Astrocyte (in vitro differentiated cells and primary cell): ENCODE measurements at regions not wholly inside any gene's neighbourhood (a gene's known extent, or its start where the extent isn't known, plus 50 kb on each side); places are given as distances from the start of the nearest gene placed in this dataset.

ENCODE experiments used
- CTCF ChIP-seq: IDR thresholded peaks from 2 replicates; pipeline ENCODE4 v1.5.1; 2011; ENCODE audit warnings: low read depth, mild to moderate bottlenecking, inconsistent platforms, low read length, moderate library complexity; ENCODE audit not compliant: insufficient read depth
- EZH2 ChIP-seq: IDR thresholded peaks from 2 replicates; pipeline ENCODE4 v1.6.1; 2012; ENCODE audit warnings: mild to moderate bottlenecking, low read length, inconsistent platforms; ENCODE audit not compliant: insufficient read depth

DNA sequence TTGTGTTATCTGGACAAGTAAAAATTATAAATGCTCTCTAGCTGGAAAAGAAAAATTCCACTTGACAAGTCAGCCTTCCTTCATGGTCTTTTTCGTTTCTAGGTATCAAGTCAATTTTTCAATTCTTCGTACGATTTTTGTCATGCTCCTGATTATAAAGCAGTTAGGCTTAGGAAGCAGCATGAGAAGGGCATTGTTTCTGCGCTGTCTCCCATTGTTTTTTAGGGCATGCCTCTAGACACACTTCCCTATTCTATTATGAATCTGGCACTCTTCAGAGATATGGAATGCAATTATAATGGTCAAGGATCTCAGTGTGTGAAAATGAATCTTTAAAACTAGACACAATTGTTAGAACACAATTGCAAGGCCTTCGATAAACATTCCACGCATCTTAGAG lies 164.1 kb upstream of the FAT1 start:
- TF ChIP-seq CTCF (no peak), EZH2 (no peak)
